ENCODE measurements at regions not wholly inside any gene's neighbourhood (a gene's known extent, or its start where the extent isn't known, plus 50 kb on each side); places are given as distances from the start of the nearest gene placed in this dataset.

- intact Hi-C loops (cut with DNase I) = no loop called here
- TF ChIP-seq CTCF (IDR thresholded peaks at IDR 0.05) = no peak
- Histone ChIP-seq H3K9me3 (no peaks in the 10 kb centered on the region), H3K36me3 (no peaks in the 10 kb centered on the region), H3K27ac (no peak overlapping the region), H3K27me3 (ENCODE audit: low read depth) (no peaks in the 10 kb centered on the region), H3K4me3 (no peak overlapping the region), H3K4me1 (no peaks in the 10 kb centered on the region)
- ATAC-seq (no peak), DNase-seq (no peak)
Measured at GRCh38 chr13:104114101-104114500, 1047.9 kb upstream of the SLC10A2 start.

- no peaks in the 10 kb centered on the region for H3K36me3 ChIP-seq
- H3K27me3 ChIP-seq (ENCODE audit: low read depth) = no peaks in the 10 kb centered on the region
- TF ChIP-seq CTCF (IDR thresholded peaks at IDR 0.05) = no peak
- H3K27ac ChIP-seq = no peak overlapping the region
- H3K4me1 ChIP-seq = no peaks in the 10 kb centered on the region
- H3K4me3 ChIP-seq = no peak overlapping the region
- intact Hi-C loops (cut with DNase I) = no loop called here
- DNase-seq = no peak
- H3K9me3 ChIP-seq = no peaks in the 10 kb centered on the region
- no peak for ATAC-seq
Measured at GRCh38 chr13:104111031-104111430, 1044.8 kb upstream of the SLC10A2 start.

- Histone ChIP-seq H3K4me3 (no peak overlapping the region), H3K27ac (no peak overlapping the region), H3K27me3 (ENCODE audit: low read depth) (no peaks in the 10 kb centered on the region), H3K36me3 (no peaks in the 10 kb centered on the region), H3K4me1 (no peaks in the 10 kb centered on the region), H3K9me3 (no peaks in the 10 kb centered on the region)
- no peak for TF ChIP-seq CTCF (IDR thresholded peaks at IDR 0.05)
- no peak for DNase-seq
- intact Hi-C loops (cut with DNase I) = no loop called here
- no peak for ATAC-seq
Measured at GRCh38 chr13:104106705-104107393, 1040.6 kb upstream of the SLC10A2 start.

- Histone ChIP-seq H3K27ac (no peak overlapping the region), H3K27me3 (ENCODE audit: low read depth) (no peaks in the 10 kb centered on the region), H3K4me3 (no peak overlapping the region), H3K9me3 (no peaks in the 10 kb centered on the region), H3K36me3 (no peaks in the 10 kb centered on the region), H3K4me1 (no peaks in the 10 kb centered on the region)
- TF ChIP-seq CTCF (IDR thresholded peaks at IDR 0.05) = no peak
- intact Hi-C loops (cut with DNase I) = no loop called here
- no peak for ATAC-seq
- no peak for DNase-seq
Measured at GRCh38 chr13:104105418-104106355, 1039.5 kb upstream of the SLC10A2 start.

GRCh38 chr13:104099750-104100149 lies 1033.5 kb upstream of the SLC10A2 start:
- DNase-seq (no peak), ATAC-seq (no peak)
- Histone ChIP-seq H3K9me3 (no peaks in the 10 kb centered on the region), H3K36me3 (no peaks in the 10 kb centered on the region), H3K27ac (no peak overlapping the region), H3K4me1 (no peaks in the 10 kb centered on the region), H3K27me3 (ENCODE audit: low read depth) (no peaks in the 10 kb centered on the region), H3K4me3 (no peak overlapping the region)
- no peak for TF ChIP-seq CTCF (IDR thresholded peaks at IDR 0.05)
- intact Hi-C loops (cut with DNase I) = no loop called here
